ENCODE measurements at regions not wholly inside any gene's neighbourhood (a gene's known extent, or its start where the extent isn't known, plus 50 kb on each side); places are given as distances from the start of the nearest gene placed in this dataset.

- TF ChIP-seq CTCF (IDR thresholded peaks at IDR 0.05; ENCODE audit: low read length, missing control alignments): no peak
- no peak for DNase-seq (ENCODE audit: low read depth)
- H3K4me3 ChIP-seq (replicated peaks; ENCODE audit: low read depth, low read length): no peak overlapping the region
These were observed 770.8 kb upstream of the AMELY start for GRCh38 chrY:7682386-7682785.

- no peak overlapping the region for H3K4me3 ChIP-seq (replicated peaks; ENCODE audit: low read depth, low read length)
- no peak for TF ChIP-seq CTCF (IDR thresholded peaks at IDR 0.05; ENCODE audit: low read length, missing control alignments)
- DNase-seq (ENCODE audit: low read depth): no peak
These were observed 769.9 kb upstream of the AMELY start for GRCh38 chrY:7681426-7681825.

GRCh38 chrY:7674465-7674864 lies 762.9 kb upstream of the AMELY start:
- H3K4me3 ChIP-seq (replicated peaks; ENCODE audit: low read depth, low read length): no peak overlapping the region
- no peak for DNase-seq (ENCODE audit: low read depth)
- no peak for TF ChIP-seq CTCF (IDR thresholded peaks at IDR 0.05; ENCODE audit: low read length, missing control alignments)

- DNase-seq (ENCODE audit: low read depth): no peak
- H3K4me3 ChIP-seq (replicated peaks; ENCODE audit: low read depth, low read length): no peak overlapping the region
- no peak for TF ChIP-seq CTCF (IDR thresholded peaks at IDR 0.05; ENCODE audit: low read length, missing control alignments)
These were observed 761.2 kb upstream of the AMELY start for GRCh38 chrY:7672796-7673195.

GRCh38 chrY:7663261-7663660 lies 751.7 kb upstream of the AMELY start:
- no peak for TF ChIP-seq CTCF (IDR thresholded peaks at IDR 0.05; ENCODE audit: low read length, missing control alignments)
- H3K4me3 ChIP-seq (replicated peaks; ENCODE audit: low read depth, low read length): no peak overlapping the region
- DNase-seq (ENCODE audit: low read depth): no peak

GRCh38 chrY:7659047-7659446 lies 747.5 kb upstream of the AMELY start:
- H3K4me3 ChIP-seq (replicated peaks; ENCODE audit: low read depth, low read length): no peak overlapping the region
- no peak for TF ChIP-seq CTCF (IDR thresholded peaks at IDR 0.05; ENCODE audit: low read length, missing control alignments)

GRCh38 chrY:7656596-7656995 lies 745.0 kb upstream of the AMELY start:
- DNase-seq (ENCODE audit: low read depth): no peak
- H3K4me3 ChIP-seq (replicated peaks; ENCODE audit: low read depth, low read length): no peak overlapping the region
- no peak for TF ChIP-seq CTCF (IDR thresholded peaks at IDR 0.05; ENCODE audit: low read length, missing control alignments)

More at GRCh38 chrY:7659047-7659446, 747.5 kb upstream of the AMELY start:
- no peak for DNase-seq (ENCODE audit: low read depth)
